ENCODE measurements at regions not wholly inside any gene's neighbourhood (a gene's known extent, or its start where the extent isn't known, plus 50 kb on each side); places are given as distances from the start of the nearest gene placed in this dataset.

GRCh38 chr6:18674346-18674745 lies 287.2 kb downstream of the RNF144B start:
- DNase-seq (ENCODE audit: low spot score), result no peak

GRCh38 chr6:18675881-18676280 lies 288.7 kb downstream of the RNF144B start:
- no peak for DNase-seq (ENCODE audit: low spot score)

GRCh38 chr6:18676548-18676947 lies 289.4 kb downstream of the RNF144B start:
- DNase-seq (ENCODE audit: low spot score), result no peak

- no peak for DNase-seq (ENCODE audit: low spot score)
Observed at GRCh38 chr6:18680842-18681241, 293.7 kb downstream of the RNF144B start.

GRCh38 chr6:18681832-18682503 lies 294.8 kb downstream of the RNF144B start:
- DNase-seq (ENCODE audit: low spot score), result no peak

- DNase-seq (ENCODE audit: low spot score), result no peak
Observed at GRCh38 chr6:18684343-18684742, 297.2 kb downstream of the RNF144B start.

- DNase-seq (ENCODE audit: low spot score), result no peak
Observed at GRCh38 chr6:18692929-18693685, 306.0 kb downstream of the RNF144B start.

DNA sequence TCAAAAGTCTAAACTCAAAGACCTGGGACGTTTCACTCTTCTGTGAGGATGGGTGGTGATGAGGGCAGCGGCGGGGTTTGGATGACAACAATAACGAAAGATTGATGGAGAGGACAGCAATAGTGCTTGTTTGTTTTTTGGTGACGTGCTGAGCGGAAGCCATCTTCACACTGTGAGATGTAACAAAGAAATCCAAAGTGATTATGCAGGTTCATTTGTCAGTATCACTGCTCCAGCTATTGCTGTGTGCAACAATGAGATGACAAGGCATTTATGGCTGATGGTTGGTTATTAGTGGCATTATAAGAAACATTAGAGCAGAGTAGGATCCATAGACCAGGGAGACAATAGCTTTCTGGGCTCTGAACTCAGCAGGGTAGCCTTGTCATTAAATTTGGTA lies 306.7 kb downstream of the RNF144B start:
- no peak for DNase-seq (ENCODE audit: low spot score)

GRCh38 chr6:18703546-18703945 lies 316.4 kb downstream of the RNF144B start:
- no peak for DNase-seq (ENCODE audit: low spot score)

GRCh38 chr6:18707714-18708439 lies 320.7 kb downstream of the RNF144B start:
- DNase-seq (ENCODE audit: low spot score), result no peak

GRCh38 chr6:18712595-18712994 lies 325.4 kb downstream of the RNF144B start:
- no peak for DNase-seq (ENCODE audit: low spot score)

- DNase-seq (ENCODE audit: low spot score), result no peak
Observed at GRCh38 chr6:18720075-18720474, 332.9 kb downstream of the RNF144B start.

DNA sequence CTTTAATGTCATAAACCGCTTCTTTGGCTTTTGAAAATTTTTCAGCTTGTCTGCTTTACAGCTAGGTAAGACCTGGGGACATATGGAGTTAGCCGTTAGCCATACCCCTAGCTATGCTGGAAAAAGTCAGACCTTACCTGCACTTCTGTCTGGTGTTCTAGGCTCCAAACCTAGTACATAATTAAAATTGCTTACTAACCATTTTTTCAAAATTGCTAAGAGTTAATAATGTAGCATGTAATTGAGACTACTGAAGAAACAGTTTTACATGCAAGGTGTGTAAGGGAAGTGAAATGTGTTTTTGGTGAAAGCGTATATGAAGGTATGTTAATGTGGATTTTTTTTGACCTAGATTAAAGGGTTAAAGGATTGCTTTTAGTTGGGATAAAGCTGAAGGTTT lies 336.9 kb downstream of the RNF144B start:
- DNase-seq (ENCODE audit: low spot score), result no peak

GRCh38 chr6:18725449-18725848 lies 338.3 kb downstream of the RNF144B start:
- DNase-seq (ENCODE audit: low spot score), result no peak

DNA sequence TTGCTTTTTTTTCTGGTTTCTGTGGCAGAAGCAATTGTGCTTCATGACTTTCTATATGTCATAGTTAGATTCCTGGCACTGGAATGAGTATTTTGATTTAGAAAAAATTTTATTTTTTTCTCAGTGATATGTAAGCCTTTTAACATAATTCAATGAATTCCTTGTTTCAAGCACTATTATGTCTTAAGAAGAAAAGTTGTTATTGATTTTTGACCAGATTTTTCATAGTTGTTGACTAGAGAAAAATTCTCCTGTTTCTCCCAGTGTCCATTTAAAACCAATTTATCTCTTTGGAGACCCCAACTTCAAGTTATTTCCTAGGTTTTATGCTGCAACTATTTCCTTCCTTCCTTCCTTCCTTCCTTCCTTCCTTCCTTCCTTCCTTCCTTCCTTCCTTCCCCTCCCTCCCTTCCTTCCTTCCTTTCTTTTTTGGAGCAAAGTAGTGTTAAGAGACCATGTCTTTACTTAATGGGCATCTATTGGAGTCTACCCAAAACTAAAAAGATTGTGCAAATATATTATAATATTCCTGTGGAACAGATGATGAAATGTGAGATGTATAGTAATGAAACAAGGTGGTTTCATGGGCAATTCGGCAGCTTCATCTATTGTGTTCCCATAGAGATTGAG lies 346.9 kb downstream of the RNF144B start:
- no peak for DNase-seq (ENCODE audit: low spot score)

GRCh38 chr6:18741741-18742140 lies 354.6 kb downstream of the RNF144B start:
- no peak for DNase-seq (ENCODE audit: low spot score)

DNA sequence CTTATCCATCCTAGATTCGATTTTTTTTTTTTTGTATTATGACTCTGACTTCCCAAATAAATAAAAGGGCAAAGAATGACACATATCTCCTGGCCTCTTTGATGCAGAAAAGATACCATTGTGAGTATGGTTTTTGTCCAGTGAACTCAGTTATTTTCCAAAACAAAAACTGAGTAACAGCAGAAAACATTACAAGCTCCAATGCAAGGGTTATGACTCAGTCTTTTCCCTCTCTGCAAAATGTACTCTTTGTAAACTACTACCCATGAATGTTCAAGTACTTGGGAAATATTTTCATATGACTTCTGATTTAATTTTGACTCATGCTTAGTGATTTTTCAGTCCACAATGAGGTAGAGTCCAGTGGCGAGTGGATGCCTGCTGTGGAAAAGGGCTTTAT lies 355.3 kb downstream of the RNF144B start:
- no peak for DNase-seq (ENCODE audit: low spot score)

DNA sequence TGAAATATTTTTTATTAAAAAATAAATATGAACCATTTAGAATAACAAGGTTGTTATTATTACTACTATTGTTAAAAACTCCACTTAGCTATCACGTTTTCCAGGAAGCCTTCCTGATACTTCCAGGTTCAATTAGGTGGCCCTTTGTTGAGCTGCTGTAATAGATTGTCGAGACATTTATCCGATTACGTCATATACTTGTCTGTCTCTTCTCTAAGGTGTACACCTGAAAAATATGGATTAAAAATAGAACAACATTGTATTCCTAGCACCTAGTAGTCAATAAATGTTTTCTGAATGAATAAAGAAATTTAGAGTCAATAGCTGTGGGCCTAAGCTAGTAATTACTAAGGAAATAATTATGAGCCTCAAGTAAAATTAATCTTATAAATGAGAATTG lies 359.6 kb downstream of the RNF144B start:
- no peak for DNase-seq (ENCODE audit: low spot score)

DNA sequence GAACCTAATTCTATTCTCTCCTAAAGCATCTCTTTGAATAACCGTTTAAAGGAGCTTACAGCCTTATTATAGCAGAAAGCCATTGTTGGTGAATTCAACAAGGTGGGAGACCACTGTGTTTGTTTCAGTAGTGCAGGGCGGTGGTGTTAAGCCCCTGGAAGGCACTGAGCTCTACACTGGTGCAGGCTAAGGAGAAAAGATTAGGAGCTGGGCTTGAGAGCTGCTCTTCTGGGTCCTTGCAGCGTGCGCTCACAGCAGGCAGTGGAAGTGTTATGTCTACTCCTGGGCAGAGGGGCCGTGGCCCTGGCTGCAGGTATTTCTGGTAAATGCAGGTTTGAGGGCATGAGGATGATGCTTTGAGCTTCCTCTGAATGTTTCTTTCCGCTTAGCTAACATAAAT lies 361.2 kb downstream of the RNF144B start:
- DNase-seq (ENCODE audit: low spot score), result no peak

GRCh38 chr6:18752278-18753068 lies 365.3 kb downstream of the RNF144B start:
- no peak for DNase-seq (ENCODE audit: low spot score)

DNA sequence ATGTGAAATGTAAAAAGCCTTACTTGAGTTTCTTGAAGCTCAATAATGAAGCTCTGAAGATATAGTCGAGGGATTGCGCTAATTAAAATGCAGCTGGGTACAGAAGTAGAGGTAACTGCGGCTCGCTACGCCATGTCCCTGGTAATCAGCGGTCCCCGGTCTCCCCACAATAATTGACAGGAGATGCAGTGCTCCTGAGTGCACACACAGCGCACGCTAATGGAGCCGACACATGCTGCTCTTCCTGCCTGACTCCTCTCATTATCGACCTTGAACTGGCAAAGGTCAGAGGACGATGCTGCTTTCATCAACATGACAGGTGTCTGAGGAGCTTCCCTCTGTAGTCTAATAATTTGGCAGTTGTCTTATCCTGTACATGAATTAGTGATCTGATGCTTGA lies 365.9 kb downstream of the RNF144B start:
- DNase-seq (ENCODE audit: low spot score), result no peak

DNA sequence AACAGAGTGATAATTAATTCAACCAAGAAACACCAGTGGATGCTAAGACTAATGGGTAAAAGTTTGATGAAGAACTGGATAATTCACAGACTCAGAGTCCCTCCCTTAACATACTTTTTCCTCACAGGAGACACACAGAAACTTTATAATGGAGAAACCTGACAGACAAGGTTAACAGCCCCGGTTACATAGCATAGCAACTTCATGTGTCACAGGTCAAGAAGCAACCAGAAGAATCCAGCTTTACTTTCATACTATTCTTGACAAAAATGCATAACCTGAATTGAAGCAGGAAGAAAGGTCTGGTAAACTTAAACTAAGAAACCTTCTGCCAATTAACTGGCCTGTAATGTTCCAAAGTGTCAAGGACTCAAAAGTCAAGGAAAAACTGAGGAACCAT lies 375.9 kb downstream of the RNF144B start:
- no peak for DNase-seq (ENCODE audit: low spot score)
